ENCODE measurements at regions not wholly inside any gene's neighbourhood (a gene's known extent, or its start where the extent isn't known, plus 50 kb on each side); places are given as distances from the start of the nearest gene placed in this dataset.

DNA sequence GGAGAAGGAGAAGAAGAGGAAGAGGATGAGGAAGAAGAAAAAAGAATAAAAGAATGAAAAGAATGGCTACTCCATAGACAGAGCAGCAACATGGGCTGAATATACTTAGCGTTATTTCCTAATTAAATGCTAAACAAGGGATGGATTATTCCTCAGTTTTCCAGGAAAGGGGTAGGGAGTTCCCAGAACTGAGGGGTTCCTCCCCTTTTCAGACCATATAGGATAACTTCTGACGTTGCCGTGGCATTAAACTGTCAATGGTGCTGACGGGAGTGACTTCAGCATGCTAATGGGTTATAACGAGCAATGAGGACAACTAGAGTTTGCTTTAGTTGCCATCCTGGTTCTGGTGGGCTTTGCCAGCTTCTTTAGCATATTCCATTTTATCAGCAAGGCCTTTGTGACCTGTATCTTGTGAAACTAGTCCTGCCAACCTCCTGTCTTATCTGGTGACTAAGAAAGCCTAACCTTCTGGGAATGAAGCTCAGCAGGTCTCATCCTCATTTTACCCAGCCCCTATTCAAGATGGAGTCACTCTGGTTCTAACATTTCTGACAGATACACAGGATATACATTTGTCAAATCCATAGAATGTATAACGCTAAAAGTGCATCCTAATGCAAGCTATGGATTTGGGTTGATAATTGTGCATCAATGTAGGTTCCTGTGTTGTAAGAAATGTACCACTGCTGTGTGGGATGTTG, 152.3 kb downstream of the MAIP1 start:
- no peaks in the 10 kb centered on the region for H3K9me2 ChIP-seq (ENCODE audit: insufficient read depth)
- no peak for ATAC-seq
- H3K27me3 Mint-ChIP-seq (ENCODE audit: insufficient read depth, low read depth, poor library complexity), result no peaks in the 10 kb centered on the region

More for the DNA sequence above, 152.3 kb downstream of the MAIP1 start:
- no peak overlapping the region for H3K4me2 ChIP-seq
- H3K79me2 ChIP-seq (replicated peaks; ENCODE audit: insufficient read depth), result no peaks in the 10 kb centered on the region
- no peaks in the 10 kb centered on the region for H3K4me1 ChIP-seq (ENCODE audit: insufficient read depth)
- Mint-ChIP-seq H3K4me3 (no peak overlapping the region), H3K4me1 (no peaks in the 10 kb centered on the region), H3K9me3 (no peaks in the 10 kb centered on the region; the same call in 2 of the 3 replicates), H3K36me3 (ENCODE audit: low read depth) (no peaks in the 10 kb centered on the region), H3K27ac (no peak overlapping the region)
- H2AFZ ChIP-seq, result no peak overlapping the region; the same call in 1 of the 2 replicates
- DNase-seq (ENCODE audit: low spot score), result no peak
- TF ChIP-seq ZNF114 (CRISPR knock-in tag; IDR thresholded peaks at IDR 0.05) (no peak), EZH2phosphoT487 (IDR thresholded peaks at IDR 0.05; ENCODE audit: unreplicated experiment) (no peak), POLR2AphosphoS5 (IDR thresholded peaks at IDR 0.05; ENCODE audit: low read depth) (no peak), STAT1 (IDR thresholded peaks at IDR 0.05; ENCODE audit: unreplicated experiment) (no peak), CREB1 (CRISPR knock-in tag; IDR thresholded peaks at IDR 0.05; ENCODE audit: low read depth) (no peak), NANOG (IDR thresholded peaks at IDR 0.05; ENCODE audit: borderline replicate concordance) (no peak), ZNF331 (CRISPR knock-in tag; IDR thresholded peaks at IDR 0.05; ENCODE audit: low read depth) (no peak), EZH2 (IDR thresholded peaks at IDR 0.05; ENCODE audit: low read depth, unreplicated experiment) (no peak), JUNB (IDR thresholded peaks at IDR 0.05; ENCODE audit: unreplicated experiment) (no peak)
- TF ChIP-seq, protein P1, sequence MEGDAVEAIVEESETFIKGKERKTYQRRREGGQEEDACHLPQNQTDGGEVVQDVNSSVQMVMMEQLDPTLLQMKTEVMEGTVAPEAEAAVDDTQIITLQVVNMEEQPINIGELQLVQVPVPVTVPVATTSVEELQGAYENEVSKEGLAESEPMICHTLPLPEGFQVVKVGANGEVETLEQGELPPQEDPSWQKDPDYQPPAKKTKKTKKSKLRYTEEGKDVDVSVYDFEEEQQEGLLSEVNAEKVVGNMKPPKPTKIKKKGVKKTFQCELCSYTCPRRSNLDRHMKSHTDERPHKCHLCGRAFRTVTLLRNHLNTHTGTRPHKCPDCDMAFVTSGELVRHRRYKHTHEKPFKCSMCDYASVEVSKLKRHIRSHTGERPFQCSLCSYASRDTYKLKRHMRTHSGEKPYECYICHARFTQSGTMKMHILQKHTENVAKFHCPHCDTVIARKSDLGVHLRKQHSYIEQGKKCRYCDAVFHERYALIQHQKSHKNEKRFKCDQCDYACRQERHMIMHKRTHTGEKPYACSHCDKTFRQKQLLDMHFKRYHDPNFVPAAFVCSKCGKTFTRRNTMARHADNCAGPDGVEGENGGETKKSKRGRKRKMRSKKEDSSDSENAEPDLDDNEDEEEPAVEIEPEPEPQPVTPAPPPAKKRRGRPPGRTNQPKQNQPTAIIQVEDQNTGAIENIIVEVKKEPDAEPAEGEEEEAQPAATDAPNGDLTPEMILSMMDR (conservative IDR thresholded peaks at IDR 0.05; ENCODE audit: low read depth in 2 of 2), result no peak
- TF ChIP-seq, protein P2, sequence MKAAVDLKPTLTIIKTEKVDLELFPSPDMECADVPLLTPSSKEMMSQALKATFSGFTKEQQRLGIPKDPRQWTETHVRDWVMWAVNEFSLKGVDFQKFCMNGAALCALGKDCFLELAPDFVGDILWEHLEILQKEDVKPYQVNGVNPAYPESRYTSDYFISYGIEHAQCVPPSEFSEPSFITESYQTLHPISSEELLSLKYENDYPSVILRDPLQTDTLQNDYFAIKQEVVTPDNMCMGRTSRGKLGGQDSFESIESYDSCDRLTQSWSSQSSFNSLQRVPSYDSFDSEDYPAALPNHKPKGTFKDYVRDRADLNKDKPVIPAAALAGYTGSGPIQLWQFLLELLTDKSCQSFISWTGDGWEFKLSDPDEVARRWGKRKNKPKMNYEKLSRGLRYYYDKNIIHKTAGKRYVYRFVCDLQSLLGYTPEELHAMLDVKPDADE (IDR thresholded peaks at IDR 0.05), result no peak
- TF ChIP-seq, protein P3, sequence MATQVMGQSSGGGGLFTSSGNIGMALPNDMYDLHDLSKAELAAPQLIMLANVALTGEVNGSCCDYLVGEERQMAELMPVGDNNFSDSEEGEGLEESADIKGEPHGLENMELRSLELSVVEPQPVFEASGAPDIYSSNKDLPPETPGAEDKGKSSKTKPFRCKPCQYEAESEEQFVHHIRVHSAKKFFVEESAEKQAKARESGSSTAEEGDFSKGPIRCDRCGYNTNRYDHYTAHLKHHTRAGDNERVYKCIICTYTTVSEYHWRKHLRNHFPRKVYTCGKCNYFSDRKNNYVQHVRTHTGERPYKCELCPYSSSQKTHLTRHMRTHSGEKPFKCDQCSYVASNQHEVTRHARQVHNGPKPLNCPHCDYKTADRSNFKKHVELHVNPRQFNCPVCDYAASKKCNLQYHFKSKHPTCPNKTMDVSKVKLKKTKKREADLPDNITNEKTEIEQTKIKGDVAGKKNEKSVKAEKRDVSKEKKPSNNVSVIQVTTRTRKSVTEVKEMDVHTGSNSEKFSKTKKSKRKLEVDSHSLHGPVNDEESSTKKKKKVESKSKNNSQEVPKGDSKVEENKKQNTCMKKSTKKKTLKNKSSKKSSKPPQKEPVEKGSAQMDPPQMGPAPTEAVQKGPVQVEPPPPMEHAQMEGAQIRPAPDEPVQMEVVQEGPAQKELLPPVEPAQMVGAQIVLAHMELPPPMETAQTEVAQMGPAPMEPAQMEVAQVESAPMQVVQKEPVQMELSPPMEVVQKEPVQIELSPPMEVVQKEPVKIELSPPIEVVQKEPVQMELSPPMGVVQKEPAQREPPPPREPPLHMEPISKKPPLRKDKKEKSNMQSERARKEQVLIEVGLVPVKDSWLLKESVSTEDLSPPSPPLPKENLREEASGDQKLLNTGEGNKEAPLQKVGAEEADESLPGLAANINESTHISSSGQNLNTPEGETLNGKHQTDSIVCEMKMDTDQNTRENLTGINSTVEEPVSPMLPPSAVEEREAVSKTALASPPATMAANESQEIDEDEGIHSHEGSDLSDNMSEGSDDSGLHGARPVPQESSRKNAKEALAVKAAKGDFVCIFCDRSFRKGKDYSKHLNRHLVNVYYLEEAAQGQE (IDR thresholded peaks at IDR 0.05; ENCODE audit: unreplicated experiment), result no peak
- TF ChIP-seq, protein P4, sequence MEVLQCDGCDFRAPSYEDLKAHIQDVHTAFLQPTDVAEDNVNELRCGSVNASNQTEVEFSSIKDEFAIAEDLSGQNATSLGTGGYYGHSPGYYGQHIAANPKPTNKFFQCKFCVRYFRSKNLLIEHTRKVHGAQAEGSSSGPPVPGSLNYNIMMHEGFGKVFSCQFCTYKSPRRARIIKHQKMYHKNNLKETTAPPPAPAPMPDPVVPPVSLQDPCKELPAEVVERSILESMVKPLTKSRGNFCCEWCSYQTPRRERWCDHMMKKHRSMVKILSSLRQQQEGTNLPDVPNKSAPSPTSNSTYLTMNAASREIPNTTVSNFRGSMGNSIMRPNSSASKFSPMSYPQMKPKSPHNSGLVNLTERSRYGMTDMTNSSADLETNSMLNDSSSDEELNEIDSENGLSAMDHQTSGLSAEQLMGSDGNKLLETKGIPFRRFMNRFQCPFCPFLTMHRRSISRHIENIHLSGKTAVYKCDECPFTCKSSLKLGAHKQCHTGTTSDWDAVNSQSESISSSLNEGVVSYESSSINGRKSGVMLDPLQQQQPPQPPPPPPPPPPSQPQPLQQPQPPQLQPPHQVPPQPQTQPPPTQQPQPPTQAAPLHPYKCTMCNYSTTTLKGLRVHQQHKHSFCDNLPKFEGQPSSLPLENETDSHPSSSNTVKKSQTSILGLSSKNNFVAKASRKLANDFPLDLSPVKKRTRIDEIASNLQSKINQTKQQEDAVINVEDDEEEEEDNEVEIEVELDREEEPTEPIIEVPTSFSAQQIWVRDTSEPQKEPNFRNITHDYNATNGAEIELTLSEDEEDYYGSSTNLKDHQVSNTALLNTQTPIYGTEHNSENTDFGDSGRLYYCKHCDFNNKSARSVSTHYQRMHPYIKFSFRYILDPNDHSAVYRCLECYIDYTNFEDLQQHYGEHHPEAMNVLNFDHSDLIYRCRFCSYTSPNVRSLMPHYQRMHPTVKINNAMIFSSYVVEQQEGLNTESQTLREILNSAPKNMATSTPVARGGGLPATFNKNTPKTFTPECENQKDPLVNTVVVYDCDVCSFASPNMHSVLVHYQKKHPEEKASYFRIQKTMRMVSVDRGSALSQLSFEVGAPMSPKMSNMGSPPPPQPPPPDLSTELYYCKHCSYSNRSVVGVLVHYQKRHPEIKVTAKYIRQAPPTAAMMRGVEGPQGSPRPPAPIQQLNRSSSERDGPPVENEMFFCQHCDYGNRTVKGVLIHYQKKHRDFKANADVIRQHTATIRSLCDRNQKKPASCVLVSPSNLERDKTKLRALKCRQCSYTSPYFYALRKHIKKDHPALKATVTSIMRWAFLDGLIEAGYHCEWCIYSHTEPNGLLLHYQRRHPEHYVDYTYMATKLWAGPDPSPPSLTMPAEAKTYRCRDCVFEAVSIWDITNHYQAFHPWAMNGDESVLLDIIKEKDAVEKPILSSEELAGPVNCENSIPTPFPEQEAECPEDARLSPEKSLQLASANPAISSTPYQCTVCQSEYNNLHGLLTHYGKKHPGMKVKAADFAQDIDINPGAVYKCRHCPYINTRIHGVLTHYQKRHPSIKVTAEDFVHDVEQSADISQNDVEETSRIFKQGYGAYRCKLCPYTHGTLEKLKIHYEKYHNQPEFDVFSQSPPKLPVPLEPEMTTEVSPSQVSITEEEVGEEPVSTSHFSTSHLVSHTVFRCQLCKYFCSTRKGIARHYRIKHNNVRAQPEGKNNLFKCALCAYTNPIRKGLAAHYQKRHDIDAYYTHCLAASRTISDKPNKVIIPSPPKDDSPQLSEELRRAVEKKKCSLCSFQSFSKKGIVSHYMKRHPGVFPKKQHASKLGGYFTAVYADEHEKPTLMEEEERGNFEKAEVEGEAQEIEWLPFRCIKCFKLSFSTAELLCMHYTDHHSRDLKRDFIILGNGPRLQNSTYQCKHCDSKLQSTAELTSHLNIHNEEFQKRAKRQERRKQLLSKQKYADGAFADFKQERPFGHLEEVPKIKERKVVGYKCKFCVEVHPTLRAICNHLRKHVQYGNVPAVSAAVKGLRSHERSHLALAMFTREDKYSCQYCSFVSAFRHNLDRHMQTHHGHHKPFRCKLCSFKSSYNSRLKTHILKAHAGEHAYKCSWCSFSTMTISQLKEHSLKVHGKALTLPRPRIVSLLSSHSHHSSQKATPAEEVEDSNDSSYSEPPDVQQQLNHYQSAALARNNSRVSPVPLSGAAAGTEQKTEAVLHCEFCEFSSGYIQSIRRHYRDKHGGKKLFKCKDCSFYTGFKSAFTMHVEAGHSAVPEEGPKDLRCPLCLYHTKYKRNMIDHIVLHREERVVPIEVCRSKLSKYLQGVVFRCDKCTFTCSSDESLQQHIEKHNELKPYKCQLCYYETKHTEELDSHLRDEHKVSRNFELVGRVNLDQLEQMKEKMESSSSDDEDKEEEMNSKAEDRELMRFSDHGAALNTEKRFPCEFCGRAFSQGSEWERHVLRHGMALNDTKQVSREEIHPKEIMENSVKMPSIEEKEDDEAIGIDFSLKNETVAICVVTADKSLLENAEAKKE (CRISPR knock-in tag; IDR thresholded peaks at IDR 0.05), result no peak
- H4K20me1 ChIP-seq (replicated peaks; ENCODE audit: insufficient read depth), result no peaks in the 10 kb centered on the region
- H3F3A ChIP-seq (replicated peaks; ENCODE audit: low read depth), result no peaks in the 10 kb centered on the region
- no peaks in the 10 kb centered on the region for H3K36me3 ChIP-seq (ENCODE audit: insufficient read depth)
- no peaks in the 10 kb centered on the region for H3K27me3 ChIP-seq (ENCODE audit: insufficient read depth)
- no peak overlapping the region for H3K4me3 ChIP-seq
- H3K27ac ChIP-seq (ENCODE audit: low read depth), result no peak overlapping the region

Measured in GM23338 (cell line).